GM10266 (cell line): ENCODE measurements at regions not wholly inside any gene's neighbourhood (a gene's known extent, or its start where the extent isn't known, plus 50 kb on each side); places are given as distances from the start of the nearest gene placed in this dataset.

Source experiments
- DNase-seq: peaks from one replicate; pipeline ENCODE4 v3.0.0; 2012; ENCODE audit errors: extremely low spot score
- TF ChIP-seq, protein P1 (sequence below): IDR thresholded peaks from 2 replicates; pipeline ENCODE4 v1.5.1; 2012; ENCODE audit warnings: mild to moderate bottlenecking, low read depth; ENCODE audit not compliant: control insufficient read depth, insufficient read depth; ENCODE audit errors: missing control alignments

DNA sequence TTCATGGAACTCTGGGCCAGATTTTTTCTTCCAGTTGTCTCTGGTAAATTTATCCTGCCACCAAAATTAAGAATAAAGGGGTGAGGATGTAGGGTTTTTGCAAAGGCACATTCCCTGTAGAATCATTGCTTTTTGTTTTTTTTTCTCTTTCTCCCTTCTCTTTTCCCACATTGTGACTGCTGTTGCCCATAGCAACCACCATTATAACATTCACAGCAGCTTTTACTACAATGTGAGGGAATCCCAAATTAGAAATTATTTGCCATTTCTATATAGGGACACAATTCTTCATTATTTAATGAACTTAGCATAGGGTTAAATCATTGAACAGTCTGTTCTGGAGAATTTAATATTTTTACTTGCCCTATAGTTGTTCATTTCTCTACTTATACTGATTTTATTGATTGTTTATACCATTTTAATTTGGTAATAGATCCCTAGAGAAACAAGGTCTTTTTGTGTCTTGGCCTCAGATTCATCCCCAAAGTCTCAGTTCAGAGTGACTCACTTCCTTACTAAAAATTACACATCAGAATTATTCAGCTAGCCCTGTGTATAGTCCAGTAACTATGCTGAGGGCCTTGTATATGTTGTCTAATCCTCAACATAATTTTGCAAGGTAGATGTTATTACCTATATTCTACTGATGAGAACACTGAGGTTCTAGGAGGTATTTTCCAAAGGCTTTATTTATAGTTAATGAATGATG lies 80.8 kb upstream of the ANK2 start:
- TF ChIP-seq, protein P1, sequence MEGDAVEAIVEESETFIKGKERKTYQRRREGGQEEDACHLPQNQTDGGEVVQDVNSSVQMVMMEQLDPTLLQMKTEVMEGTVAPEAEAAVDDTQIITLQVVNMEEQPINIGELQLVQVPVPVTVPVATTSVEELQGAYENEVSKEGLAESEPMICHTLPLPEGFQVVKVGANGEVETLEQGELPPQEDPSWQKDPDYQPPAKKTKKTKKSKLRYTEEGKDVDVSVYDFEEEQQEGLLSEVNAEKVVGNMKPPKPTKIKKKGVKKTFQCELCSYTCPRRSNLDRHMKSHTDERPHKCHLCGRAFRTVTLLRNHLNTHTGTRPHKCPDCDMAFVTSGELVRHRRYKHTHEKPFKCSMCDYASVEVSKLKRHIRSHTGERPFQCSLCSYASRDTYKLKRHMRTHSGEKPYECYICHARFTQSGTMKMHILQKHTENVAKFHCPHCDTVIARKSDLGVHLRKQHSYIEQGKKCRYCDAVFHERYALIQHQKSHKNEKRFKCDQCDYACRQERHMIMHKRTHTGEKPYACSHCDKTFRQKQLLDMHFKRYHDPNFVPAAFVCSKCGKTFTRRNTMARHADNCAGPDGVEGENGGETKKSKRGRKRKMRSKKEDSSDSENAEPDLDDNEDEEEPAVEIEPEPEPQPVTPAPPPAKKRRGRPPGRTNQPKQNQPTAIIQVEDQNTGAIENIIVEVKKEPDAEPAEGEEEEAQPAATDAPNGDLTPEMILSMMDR = no peak
- DNase-seq = no peak

DNA sequence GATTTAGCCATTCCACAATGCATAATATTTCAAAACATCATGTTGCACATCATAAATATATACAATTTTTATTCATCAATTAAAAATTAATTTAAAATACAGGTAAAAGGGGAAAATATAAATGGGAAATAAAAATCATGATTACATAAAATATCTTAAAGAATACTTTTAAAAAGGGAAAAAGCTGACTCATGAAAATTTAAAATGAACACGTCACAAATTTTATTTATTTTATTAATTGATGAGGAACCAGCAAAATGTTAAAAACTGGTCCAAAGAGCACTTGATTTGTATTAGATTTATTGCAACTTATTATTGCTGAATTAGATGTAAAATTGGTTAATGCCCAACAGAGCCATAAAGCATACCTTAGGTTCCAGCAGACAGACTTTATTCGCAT lies 78.5 kb upstream of the ANK2 start:
- DNase-seq = no peak
- TF ChIP-seq, protein P1 = no peak

DNA sequence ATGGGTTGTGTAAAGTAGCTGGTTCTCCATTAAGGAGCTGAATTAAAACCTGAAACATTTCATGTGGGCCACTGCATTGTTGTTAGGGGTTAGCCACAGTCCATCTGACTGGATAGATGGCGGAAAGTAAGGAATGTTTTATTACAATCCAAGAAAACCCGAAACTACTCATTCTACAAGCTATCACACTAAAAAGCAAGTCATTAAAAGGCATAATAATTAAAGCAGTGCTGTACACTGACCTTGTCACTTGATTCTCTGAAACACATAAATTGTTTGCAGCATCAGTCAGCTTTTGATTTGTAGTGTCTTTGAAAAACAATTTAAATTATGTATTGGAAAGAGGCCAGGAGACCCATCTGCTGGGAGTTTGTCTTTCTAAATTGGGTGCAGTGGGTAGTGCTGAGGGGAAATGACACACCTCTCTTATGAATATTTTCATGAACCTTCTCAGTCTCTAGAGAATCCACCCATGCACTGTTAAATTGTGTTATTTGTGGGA lies 75.7 kb upstream of the ANK2 start:
- DNase-seq = no peak
- TF ChIP-seq, protein P1 = no peak

DNA sequence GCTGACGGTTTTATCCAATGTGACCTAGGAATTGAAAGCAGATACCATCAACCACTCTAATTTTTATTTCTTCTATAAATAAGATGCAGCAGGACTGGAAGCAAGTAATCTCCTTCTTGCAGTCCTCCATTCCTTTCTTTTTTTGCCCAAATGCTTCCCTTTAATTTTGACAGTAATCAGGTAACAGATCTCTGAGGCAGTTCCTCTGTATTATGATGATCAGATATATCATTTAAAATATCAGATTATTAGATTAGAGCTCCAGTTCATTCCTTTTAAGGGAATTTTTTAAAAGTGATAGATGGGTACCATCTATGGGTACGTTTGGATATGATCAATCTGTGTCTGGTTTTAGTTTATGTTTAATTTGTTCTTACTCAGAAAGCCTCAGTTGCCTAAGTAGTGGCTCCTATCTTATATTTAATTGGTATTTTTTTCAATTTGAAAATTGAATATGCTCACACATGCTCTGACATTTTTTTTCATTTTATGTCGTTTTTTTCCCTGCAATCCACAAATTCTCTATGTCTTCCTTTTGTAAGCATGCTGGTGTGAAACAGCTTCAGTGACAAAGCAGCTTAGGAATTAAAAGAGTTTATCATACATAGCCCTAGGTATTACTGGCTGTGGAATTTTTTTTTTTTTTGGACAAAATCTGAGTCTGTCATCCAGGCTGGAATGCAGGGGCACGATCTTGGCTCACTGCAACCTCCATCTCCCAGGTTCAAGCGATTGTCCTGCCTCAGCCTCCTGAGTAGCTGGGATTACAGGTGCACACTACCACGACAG lies 73.7 kb upstream of the ANK2 start:
- no peak for DNase-seq
- TF ChIP-seq, protein P1 = no peak

DNA sequence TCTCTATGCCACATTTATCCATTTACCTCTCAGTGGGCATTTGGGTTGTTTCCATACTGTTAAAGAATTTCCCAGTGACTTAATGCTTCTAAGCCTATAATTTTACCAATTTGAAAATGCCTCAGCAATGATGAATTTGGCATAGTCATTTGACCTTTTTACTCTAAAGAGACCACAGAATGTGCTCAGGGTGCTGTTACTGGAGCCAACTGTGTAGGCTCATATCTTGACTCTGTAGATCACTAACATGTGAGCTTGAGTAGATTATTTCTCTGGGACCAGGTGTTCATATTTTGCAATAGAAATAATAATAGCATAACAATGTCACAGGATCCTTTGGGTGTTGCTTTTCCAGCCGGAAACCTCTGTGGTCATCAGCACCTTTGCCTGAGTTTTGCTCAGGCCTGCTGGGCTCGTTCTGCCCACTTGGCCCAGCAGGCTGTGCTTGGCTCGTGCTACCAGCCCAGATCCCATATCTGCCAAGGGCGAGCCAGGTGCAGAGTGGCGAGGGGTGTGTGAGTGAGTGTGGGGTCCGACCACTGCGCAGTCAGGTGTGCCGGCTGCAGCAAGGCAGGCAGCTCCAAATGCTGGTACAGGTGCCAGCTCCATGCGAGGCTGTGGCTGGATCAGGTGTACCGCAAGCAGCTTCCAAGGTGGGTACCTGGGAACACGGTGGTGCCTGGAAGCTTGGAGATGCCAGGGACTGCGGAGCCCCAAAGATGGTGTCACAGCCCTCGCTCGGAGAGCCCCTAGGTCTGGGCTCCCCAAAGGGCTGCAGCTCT lies 70.6 kb upstream of the ANK2 start:
- TF ChIP-seq, protein P1 = no peak

DNA sequence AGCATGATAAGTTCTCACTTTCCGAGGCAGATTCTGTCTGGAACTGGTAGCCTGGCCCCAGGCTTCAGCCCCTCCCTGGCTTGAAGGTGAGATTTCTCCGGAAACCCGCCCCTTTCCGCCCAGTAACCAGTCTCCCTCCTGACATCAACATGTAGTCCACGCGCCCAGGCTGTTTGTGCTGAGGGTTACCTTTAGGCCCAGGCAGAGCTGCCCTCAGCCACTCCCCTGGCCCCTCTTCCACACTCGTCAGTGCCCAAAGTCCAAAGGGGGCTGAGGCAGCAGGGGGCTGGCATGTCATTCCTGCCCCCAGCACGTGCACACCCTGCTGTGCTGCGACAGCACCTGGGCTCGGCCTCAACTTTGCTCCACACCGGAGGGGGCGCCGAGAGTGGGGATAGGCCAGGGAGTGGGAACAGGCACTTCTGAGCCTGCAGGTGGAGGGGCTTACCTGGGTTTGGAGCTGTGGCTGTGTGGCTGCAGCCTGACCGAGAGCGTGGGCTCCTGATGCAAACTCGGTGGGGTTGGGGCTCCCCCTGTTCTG lies 69.5 kb upstream of the ANK2 start:
- TF ChIP-seq, protein P1 = no peak
- no peak for DNase-seq

More for the DNA sequence above, 70.6 kb upstream of the ANK2 start:
- DNase-seq = no peak

DNA sequence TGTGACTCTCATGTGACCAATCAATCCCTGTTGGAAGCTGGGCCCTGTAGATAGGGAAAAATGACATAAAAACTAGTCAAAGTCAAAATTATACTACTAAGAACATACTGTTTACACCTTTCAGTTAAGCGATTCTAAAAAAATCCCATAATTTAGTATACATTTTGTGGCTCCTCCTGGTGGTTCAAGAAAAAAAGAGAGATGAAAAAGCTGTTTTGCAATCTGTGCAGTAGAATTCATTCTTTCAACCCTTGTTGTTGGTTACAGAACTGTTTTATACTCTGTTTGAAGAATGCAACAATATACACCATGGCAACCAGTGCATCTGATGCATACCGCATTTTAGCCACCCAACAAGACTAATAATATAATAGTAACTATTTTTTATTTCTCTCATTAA lies 66.8 kb upstream of the ANK2 start:
- TF ChIP-seq, protein P1 = no peak
- DNase-seq = no peak
